GM19240 (cell line): ENCODE measurements at regions not wholly inside any gene's neighbourhood (a gene's known extent, or its start where the extent isn't known, plus 50 kb on each side); places are given as distances from the start of the nearest gene placed in this dataset.
"Not testable (repeated sequence)": the region's sequence is repeated elsewhere in the genome, so short reads cannot be mapped to it uniquely, and the experiment has no call there.

ENCODE experiments used
- DNase-seq: peaks from one replicate; pipeline ENCODE4 v3.0.0; 2011; ENCODE audit warnings: low spot score; ENCODE audit not compliant: insufficient read length

- no peak for DNase-seq
These were observed 464.1 kb upstream of the TRAM1L1 start for GRCh38 chr4:117549524-117549923.

DNA sequence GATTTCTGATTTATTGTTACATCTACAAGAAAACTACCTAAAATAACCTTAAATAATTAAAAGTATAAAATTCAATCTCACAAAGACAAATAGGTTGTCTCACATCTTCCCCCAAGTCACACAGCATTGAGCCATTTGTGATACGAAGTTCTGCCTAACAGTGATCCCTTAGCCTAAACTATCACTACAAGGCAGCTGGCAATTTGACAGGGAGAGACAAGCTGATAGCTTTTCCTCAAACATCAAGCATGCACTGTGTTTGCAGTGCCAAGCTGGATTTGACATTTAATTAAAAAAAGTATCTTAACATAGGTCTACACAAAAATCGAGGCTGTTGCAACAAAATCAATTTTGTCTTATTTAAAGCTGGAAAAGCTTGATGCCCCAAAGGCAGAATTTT, 464.7 kb upstream of the TRAM1L1 start:
- DNase-seq, result no peak

DNA sequence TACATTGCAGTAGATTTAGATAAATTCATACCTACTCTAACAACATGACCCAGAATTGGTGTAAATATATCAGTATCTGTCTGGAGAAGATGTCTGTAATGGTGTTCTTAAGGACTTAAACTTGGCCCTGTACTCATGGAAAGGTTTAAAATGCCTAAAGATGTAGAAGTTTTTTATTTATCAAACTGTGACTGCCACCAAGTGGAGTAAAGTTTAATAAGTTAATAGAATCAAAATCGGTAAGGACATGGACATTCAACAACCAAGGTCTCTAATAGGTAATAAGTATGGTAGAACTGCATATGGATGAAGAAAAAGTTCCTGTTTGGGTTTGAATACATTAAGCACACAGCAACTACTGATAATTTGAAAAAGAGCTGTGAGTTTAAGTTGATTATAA, 474.0 kb upstream of the NDST3 start:
- no peak for DNase-seq

DNA sequence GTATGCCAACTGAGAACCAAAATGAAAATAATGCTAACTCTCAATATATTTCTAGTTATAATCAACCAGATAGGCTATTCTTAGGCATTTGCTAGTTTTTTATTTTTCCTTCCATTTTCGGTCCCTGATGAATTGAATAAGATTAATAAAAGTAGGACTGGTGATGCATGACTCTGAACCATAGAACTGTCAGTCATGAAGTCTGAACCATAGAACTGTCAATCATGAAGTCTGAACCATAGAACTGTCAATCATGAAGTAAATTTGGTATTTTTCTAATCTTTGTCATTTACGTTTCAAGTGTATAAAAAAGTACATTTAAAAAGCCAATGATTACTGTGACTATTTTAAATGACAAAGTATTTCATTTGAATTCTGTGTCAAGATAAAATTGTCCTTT, 460.2 kb upstream of the NDST3 start:
- DNase-seq, result no peak

GRCh38 chr4:117575850-117576249, 458.4 kb upstream of the NDST3 start:
- DNase-seq, result no peak

DNA sequence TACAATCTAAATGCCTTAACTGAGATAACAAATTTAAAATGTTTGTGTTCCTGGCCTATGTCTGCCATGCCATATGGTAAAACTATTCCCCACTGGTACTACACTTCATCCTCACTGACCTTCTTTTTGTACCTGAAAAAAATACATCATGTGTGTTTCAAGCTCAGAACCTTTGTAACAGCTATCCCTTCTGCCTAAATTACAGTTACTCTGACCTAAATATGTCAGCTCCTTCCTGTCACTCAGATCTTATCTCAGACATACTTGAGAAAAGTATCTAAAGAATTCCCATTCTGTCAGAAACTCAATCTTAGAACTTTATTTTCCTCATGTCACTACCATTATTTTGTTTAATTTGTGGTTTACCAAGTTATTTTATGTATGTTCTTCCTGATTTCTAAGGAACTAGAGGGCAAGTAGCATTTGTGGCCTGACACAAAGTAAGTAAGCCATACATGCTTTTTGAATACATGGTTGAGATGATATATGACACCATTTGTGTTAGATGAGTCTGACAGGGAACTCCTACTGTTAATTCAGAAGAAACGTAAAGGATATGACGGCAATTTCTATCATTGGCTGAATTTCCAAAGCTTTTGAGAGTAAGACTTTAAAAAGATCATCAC, 456.5 kb upstream of the NDST3 start:
- no peak for DNase-seq

GRCh38 chr4:117588771-117589170, 445.5 kb upstream of the NDST3 start:
- DNase-seq, result no peak

DNA sequence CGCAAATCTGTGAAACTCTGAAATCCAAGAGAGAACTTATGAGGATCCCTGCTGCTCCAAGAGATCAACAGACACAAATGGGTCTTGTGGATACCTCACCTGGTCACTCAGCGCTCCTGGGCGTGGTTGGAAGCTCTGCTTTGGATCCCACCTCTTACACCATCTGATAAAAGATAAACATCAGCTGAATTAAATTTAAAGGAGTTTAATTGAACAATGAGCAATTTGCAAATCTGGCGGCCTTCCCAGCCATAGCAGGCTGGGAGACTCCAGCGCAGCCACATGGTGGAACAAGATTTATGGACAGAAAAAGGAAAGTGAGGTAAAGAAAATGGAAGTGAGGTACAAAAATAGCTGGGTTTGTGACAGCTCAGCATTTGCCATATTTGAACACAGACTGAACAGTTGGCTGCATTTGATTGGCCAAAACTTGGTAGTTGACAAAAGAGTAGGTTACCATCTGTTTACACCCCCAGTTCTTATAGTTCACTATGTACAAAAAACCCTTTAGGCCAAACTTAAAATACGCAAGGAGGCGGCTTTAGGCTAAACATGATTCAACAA, 437.3 kb upstream of the NDST3 start:
- no peak for DNase-seq

DNA sequence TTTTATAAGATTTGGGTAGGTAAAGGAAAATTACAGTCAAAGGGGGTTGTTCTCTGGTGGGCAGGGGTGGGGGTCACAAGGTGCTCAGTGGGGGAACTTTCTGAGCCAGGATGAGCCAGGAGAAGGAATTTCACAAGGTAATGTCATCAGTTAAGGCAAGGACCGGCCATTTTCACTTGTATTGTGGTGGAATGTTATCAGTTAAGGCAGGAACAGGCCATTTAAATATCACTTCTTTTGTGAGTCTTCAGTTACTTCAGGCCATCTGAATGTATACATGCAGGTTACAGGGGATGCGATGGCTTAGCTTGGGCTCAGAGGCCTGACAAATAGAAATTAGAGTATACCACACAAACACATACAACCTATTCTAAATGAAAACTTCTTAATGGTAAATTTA, 434.9 kb upstream of the NDST3 start:
- DNase-seq, result not testable (repeated sequence)

- DNase-seq, result not testable (repeated sequence)
These were observed 433.4 kb upstream of the NDST3 start for GRCh38 chr4:117600936-117601335.

DNA sequence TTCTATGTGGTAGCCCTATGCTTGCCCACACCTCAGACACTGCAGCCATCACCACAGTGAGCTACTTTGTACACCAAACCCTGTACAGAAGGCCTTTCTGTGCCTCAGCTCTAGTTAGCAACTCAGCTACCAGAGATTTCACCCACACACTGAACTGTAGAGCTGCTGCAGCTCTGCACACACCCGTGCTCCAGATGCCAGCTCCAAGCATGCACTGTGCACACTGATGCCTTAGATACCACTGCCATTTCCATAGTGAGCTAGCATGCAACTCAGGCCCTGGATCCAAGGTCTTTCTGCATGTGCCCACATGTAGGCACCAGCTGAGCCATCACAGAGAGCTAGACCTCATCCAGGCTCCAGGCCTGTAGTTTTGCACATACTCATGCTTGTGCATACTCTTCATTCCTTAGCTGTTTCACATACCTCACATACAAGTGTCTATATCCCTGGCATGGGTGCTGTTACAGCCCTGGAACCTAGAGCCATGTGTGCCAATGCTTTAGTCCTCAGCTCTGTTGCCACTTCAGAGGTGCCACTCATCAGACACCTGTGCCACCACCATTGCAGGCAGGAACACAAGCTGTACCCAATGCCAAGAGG, 423.5 kb upstream of the NDST3 start:
- DNase-seq, result no peak

- no peak for DNase-seq
These were observed 412.6 kb upstream of the NDST3 start for GRCh38 chr4:117621673-117622072.

GRCh38 chr4:117623326-117623725, 411.0 kb upstream of the NDST3 start:
- DNase-seq, result no peak

GRCh38 chr4:117626664-117627063, 407.6 kb upstream of the NDST3 start:
- DNase-seq, result no peak

- DNase-seq, result no peak
These were observed 399.6 kb upstream of the NDST3 start for GRCh38 chr4:117634716-117635115.

DNA sequence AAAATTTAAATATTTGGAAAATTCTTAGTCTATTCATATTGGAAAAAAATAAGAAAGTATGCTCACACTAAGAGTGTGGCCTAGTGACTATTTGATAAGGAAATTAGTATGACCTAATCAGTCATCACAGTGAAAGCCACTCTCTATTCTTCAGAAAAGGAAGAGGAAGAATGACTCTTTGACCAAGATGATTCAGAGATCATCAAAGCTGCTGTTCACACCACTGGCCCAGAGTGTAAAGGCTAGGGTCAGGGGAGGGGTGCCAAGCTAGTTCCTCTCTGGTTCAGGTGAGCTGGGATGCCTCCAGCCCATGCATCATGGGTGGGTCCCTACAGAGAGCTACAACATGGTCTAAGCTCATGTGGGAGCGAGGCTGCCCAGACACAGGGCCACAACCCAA, 396.9 kb upstream of the NDST3 start:
- DNase-seq, result no peak

DNA sequence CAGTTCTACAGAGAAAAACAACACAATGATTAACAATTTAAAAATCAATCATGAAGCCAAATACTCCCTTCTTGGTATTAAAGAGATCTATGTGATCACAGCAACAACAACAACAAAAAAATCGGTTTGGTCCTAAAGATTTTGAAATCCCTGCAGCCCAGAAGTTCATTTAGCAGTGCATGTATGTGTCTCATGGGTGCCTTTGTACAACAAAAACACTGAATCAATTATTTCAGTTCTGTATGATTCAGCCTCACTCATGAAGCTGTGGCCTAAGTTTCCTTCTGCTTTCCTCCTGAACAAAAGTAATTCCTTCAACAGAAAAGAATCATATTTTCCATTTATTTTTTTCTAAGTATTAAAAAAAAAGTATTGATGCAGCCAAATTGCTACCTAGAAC, 393.4 kb upstream of the NDST3 start:
- no peak for DNase-seq

DNA sequence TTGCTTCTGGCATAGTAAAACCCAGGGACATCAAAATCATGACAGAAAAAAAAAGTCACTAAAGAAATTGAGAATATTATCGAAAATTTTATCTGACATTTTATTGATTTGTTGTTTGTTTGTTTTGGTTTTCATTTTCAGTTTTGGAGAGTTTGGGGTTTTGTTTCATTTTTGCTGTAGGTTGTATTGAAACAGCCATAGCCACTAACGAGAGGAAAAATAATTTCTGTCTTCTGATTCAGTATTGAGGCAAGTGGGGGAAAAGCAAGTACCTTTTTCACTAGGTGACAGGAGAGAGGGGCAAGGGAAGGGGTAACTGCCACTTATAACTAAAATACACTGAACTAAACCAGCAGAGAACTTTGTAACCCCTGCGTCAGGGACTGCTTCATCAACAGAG, 392.8 kb upstream of the NDST3 start:
- DNase-seq, result no peak

DNA sequence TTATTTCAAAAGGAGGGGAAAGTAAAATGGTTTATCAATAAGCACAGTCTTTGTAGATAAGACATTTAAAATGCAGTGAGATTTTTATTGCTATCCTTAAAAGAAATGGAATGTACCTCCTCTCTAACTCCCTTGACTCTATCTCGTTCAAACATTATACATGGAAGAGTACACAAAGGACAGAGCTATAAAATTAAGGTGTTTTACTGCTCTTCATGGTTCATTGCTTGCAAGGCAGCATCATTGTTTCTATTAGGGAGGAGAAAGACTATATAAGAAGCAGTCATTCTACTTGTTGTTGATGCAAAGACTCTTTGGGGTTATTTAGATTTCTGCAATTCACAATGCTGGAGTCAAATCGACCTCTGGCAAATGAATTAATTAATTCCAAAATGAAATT, 380.2 kb upstream of the NDST3 start:
- DNase-seq, result no peak

DNA sequence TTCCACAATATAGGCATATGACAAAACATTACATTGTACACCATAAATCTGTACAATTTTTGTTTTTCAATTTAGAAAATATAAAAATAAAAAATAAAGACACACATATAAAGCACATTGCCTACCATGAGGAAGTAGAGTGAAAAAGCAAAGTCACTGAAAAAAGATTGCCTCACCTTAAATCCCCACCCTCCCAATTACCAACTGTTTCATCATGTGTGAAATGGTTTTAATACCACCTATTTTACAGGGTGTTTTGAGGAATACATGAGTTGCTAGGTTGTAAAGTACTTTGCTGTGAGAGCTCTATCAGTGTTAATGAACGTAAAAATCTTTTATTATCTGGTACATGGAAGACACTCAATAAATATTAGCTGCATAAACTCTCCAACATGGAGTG, 373.6 kb upstream of the NDST3 start:
- DNase-seq, result no peak

DNA sequence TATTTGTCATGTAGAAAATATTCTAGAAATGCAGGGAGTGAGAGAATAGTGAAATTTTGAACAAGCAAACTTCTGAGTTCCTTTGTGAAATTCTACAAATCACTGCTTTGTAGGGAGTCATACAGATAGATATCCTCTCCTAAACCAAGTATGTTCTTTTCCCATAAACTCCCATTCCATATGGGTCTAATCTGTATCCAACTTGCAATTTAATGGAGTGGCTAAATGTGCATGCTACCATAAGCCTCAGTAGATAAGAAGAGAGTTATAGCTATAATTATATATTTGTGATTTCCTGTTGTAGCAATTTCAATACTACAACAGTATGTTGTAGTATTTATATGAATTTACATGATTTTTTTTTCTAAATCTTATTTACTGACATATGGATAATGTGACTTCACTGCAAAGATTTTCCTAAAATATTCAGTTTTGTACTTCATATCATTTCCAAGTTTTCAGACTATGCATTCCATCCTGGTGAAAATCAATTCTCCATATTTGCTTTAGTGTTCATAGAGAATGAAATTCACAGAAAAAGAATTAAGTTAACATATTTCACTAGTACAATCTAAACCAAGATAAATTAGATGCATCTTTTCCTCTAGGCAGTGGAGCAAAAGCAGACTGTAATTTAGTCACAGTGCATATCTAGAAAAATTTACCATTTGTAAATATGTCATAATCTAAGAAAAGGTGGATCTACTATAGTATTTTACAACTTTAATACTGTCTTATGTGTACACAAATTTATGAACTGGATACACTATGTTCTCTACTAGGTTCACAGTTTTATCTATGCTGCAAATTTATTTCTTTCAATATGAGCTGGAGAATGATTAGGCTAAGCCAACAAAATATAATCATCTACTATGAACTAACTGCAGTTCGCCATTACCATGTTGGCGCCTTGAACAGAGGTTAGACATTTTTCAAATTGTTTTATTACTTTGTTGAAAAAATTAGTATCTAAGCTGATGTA, 372.9 kb upstream of the NDST3 start:
- DNase-seq, result no peak
